Esophagus squamous epithelium (tissue), 5 donors: ENCODE measurements at regions not wholly inside any gene's neighbourhood (a gene's known extent, or its start where the extent isn't known, plus 50 kb on each side); places are given as distances from the start of the nearest gene placed in this dataset.

Experiments used
- DNase-seq: peaks from one replicate; lab custom pipeline; 2025; lab: John Stamatoyannopoulos, UW
- H3K27ac ChIP-seq, 4 donors: fragments of 200-600 bp; sonication (generic); one replicate each; pipeline ENCODE4 v1.5.1; 2016 to 2019; ENCODE audit warnings: mild to moderate bottlenecking in 1 of 4
- H3K27me3 ChIP-seq, 4 donors: fragments of 200-600 bp; sonication (generic); 1 replicate in 3 of 4; 2 replicates in 1 of 4; pipeline versions ENCODE4 v1.5.1 to v1.6.0; 2017 to 2021; ENCODE audit warnings: antibody characterized with exemption in 1 of 4
- H3K36me3 ChIP-seq, 3 donors: fragments of 200-600 bp; sonication (generic); one replicate each; pipeline ENCODE4 v1.5.1; 2016 to 2019
- H3K4me1 ChIP-seq, 3 donors: fragments of 200-600 bp; sonication (generic); one replicate each; pipeline ENCODE4 v1.5.1; 2017 to 2019
- H3K4me3 ChIP-seq, 4 donors: fragments of 200-600 bp; sonication (generic); 1 replicate in 3 of 4; 2 replicates in 1 of 4; pipeline ENCODE4 v1.5.1; 2016 to 2019; ENCODE audit warnings: mild to moderate bottlenecking in 2 of 4, moderate library complexity in 1 of 4
- H3K9me3 ChIP-seq, 3 donors: fragments of 200-600 bp; sonication (generic); one replicate each; pipeline ENCODE4 v1.5.1; 2016 to 2019
- POLR2A ChIP-seq, 4 donors: fragments of 450-650 bp; IDR thresholded peaks; one replicate each; pipeline ENCODE4 v1.6.1; 2017; ENCODE audit warnings: antibody characterized with exemption in 4 of 4, mild to moderate bottlenecking in 4 of 4, moderate library complexity in 3 of 4
- WGBS, 2 donors: methylation state at CpG; one replicate each; pipeline ENCODE4 v1.1.5; 2018; 5-methylcytosine and 5-hydroxymethylcytosine counted together
- intact Hi-C: fragments of 100-400 bp; cut with DNase I; formaldehyde crosslinking; loops from one replicate; pipeline ENCODE4 v1.15.0; 2022
- TF ChIP-seq, protein P1 (sequence below), 6 experiments: fragments of 450-650 bp in 4 of 6; fragments of 200-600 bp in 2 of 6; sonication (generic) in 2 of 6; IDR thresholded peaks; one replicate each; pipeline ENCODE4 v1.5.1; 2016 to 2019; ENCODE audit warnings: antibody characterized with exemption in 6 of 6, mild to moderate bottlenecking in 4 of 6, moderate library complexity in 4 of 6
- donor health status: DM: yes; HTN: yes; CAD: no.

DNA sequence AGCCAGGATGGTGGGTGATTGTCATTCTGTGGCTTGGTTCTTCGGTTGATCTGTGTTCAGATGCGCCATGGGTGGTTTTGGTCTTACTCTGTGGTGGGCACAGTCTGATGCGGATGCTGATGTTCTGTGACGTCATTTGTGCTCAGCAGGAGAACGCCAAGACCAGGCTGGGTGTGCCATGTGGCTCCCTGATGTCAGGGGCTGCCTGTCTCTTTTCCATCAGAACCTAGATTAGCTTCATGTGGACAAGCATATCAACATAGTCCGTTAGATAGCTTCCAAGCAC, 100.6 kb upstream of the ARL4C start:
- 79 to 81% methylated on average over 6 of the region's 6 CpGs for WGBS, 2 donors

DNA sequence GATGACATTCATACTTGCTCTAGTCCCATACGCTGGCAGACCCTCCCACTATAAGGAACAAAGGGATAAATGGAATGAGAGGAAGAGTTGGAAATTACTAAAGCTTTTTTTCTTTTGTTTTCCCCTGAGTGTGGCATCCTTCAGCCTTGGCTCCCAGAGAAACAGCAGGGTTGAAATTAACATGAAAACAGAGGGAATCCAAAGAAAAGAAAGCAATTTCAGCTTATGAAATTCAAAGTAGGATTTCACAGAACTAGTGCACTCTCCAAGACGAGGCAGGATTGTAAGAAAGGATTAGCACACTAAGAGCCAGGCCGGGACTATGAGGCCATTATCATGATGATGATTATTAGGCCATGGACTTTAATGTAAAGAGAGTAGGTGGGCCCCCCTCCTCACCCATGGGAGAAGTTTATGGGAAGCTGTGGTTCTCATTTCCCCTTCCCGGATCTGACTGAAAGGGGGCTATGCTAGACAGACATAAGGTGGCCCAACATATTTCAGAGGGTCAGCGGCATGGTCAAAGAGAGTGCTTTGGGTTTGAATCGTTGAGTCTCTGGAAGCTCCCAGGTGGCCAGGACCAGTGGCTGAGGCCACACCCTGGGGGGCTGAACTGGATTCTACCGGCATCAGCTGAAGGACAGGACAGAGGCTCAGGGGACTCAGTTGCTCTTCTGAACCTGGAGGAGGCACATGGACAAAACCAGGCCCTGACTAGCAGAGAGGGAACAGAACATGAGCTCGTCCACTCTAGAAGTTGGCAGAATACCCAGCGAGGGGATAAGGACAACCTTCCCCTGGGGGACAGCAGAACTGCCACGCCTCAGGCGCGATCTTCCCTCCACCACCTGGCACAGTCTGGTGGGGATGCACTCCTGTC, 100.1 kb upstream of the ARL4C start:
- 70 to 72% methylated on average over 2 to 6 of the region's 12 CpGs for WGBS, 2 donors
- H3K27ac ChIP-seq, result no peak overlapping the region
- intact Hi-C loops, result no loop called here
- TF ChIP-seq, protein P1, sequence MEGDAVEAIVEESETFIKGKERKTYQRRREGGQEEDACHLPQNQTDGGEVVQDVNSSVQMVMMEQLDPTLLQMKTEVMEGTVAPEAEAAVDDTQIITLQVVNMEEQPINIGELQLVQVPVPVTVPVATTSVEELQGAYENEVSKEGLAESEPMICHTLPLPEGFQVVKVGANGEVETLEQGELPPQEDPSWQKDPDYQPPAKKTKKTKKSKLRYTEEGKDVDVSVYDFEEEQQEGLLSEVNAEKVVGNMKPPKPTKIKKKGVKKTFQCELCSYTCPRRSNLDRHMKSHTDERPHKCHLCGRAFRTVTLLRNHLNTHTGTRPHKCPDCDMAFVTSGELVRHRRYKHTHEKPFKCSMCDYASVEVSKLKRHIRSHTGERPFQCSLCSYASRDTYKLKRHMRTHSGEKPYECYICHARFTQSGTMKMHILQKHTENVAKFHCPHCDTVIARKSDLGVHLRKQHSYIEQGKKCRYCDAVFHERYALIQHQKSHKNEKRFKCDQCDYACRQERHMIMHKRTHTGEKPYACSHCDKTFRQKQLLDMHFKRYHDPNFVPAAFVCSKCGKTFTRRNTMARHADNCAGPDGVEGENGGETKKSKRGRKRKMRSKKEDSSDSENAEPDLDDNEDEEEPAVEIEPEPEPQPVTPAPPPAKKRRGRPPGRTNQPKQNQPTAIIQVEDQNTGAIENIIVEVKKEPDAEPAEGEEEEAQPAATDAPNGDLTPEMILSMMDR (IDR thresholded peaks at IDR 0.05), result no peak
- TF ChIP-seq POLR2A (IDR thresholded peaks at IDR 0.05), result no peak
- no peak for DNase-seq
- H3K4me3 ChIP-seq, result no peak overlapping the region
- no peaks in the 10 kb centered on the region for H3K9me3 ChIP-seq
- H3K36me3 ChIP-seq, result no peaks in the 10 kb centered on the region
- peaks cover 0 to 4% (median 0%) of the 10 kb centered on the region in 4 donors for H3K27me3 ChIP-seq
- no peaks in the 10 kb centered on the region for H3K4me1 ChIP-seq

More for the DNA sequence above, 100.6 kb upstream of the ARL4C start:
- DNase-seq, result no peak
- intact Hi-C loops, result no loop called here
- TF ChIP-seq, protein P1 (IDR thresholded peaks at IDR 0.05), result no peak
- no peak for TF ChIP-seq POLR2A (IDR thresholded peaks at IDR 0.05)
- Histone ChIP-seq H3K9me3 (no peaks in the 10 kb centered on the region), H3K27me3 (no peaks in the 10 kb centered on the region), H3K27ac (no peak overlapping the region), H3K4me3 (no peak overlapping the region), H3K4me1 (no peaks in the 10 kb centered on the region), H3K36me3 (no peaks in the 10 kb centered on the region)

DNA sequence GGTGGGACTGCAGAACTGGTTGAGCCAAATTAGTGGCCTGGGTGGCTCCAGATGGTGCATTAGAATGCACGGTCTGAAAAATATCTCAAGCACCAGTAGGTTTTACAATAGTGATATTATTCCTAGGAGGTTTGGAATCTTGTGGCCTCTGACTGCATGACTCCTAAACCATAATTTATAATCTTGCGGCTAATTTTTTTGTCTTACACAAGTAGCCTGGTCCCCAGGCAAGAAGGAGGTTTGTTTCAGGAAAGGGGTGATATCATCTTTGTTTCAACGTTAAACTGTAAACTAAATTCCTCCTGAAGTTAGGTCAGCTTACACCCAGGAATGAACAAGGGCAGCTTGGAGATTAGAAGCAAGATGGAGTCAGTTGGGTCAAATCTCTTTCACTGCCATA, 98.9 kb upstream of the ARL4C start:
- TF ChIP-seq, protein P1 (IDR thresholded peaks at IDR 0.05), result no peak
- TF ChIP-seq POLR2A (IDR thresholded peaks at IDR 0.05), result no peak
- H3K4me3 ChIP-seq, result no peak overlapping the region
- intact Hi-C loops, result no loop called here
- no peak overlapping the region for H3K27ac ChIP-seq
- peaks cover 0 to 6% (median 0%) of the 10 kb centered on the region in 4 donors for H3K27me3 ChIP-seq
- H3K9me3 ChIP-seq, result no peaks in the 10 kb centered on the region
- 57 to 71% methylated on average over 3 of the region's 3 CpGs for WGBS, 2 donors
- no peak for DNase-seq
- H3K36me3 ChIP-seq, result no peaks in the 10 kb centered on the region
- H3K4me1 ChIP-seq, result no peaks in the 10 kb centered on the region

DNA sequence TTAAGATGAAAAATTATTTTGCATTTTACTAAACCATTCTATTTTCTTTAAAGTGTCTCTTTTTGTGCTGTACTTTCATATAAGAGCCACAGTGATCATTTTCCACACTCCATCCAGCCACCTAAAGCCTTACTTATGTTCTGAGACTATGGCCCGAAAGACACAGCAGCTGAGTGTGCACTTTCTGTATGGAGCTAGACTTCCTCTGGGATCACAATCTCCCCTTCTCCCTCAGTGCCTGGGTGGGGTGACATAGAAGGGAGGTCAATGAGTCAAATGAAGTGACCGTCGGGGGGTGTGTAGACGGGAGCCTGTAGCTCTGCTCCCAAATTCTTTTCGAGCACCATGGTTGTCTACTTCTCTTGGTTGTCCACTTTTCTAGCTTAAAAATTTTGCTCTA, 97.8 kb upstream of the ARL4C start:
- peaks cover 0 to 15% (median 0%) of the 10 kb centered on the region in 4 donors for H3K27me3 ChIP-seq
- no peaks in the 10 kb centered on the region for H3K9me3 ChIP-seq
- H3K4me1 ChIP-seq, result no peaks in the 10 kb centered on the region
- DNase-seq, result no peak
- 91 to 96% methylated on average over 5 of the region's 5 CpGs for WGBS, 2 donors
- intact Hi-C loops, result no loop called here
- H3K27ac ChIP-seq, result no peak overlapping the region
- H3K36me3 ChIP-seq, result no peaks in the 10 kb centered on the region
- H3K4me3 ChIP-seq, result no peak overlapping the region
- TF ChIP-seq POLR2A (IDR thresholded peaks at IDR 0.05), result no peak
- TF ChIP-seq, protein P1 (IDR thresholded peaks at IDR 0.05), result no peak

DNA sequence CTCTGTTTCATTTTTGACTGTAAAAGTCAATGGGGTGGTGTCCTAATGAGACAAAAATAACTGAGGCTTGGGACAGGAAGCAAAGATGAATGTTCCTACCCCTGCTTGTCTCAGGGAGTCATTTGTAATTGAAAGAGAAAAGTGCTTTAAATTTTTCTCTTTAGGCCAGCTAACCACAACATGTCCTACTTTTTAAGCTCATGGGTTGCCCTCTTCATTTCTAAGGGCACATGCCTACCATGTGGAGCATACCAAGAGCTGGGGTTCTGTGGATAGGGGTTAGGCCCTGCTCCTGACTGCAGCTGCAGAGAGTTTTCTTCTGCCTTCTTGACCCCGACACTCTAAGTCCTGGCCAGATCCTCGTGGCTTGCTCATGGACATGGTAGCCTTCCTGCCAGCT, 96.8 kb upstream of the ARL4C start:
- no peak for TF ChIP-seq POLR2A (IDR thresholded peaks at IDR 0.05)
- Histone ChIP-seq H3K27ac (no peak overlapping the region), H3K36me3 (no peaks in the 10 kb centered on the region), H3K4me1 (no peaks in the 10 kb centered on the region), H3K27me3 (peaks cover 0 to 15% (median 0%) of the 10 kb centered on the region in 4 donors), H3K9me3 (no peaks in the 10 kb centered on the region), H3K4me3 (no peak overlapping the region)
- intact Hi-C loops, result no loop called here
- 79 to 100% methylated on average over 1 to 2 of the region's 2 CpGs for WGBS, 2 donors
- no peak for DNase-seq
